Ishikawa (cell line): ENCODE measurements at regions not wholly inside any gene's neighbourhood (a gene's known extent, or its start where the extent isn't known, plus 50 kb on each side); places are given as distances from the start of the nearest gene placed in this dataset.

Source experiments
- CEBPB ChIP-seq: IDR thresholded peaks from 2 replicates; pipeline ENCODE4 v1.6.1; 2012
- EGR1 ChIP-seq: IDR thresholded peaks from 2 replicates; pipeline ENCODE4 v1.6.1; 2012
- EP300 ChIP-seq: IDR thresholded peaks from 2 replicates; pipeline ENCODE4 v1.6.1; 2012; ENCODE audit warnings: borderline replicate concordance
- FOXM1 ChIP-seq: IDR thresholded peaks from 2 replicates; pipeline ENCODE4 v1.6.1; 2012; ENCODE audit warnings: low read depth, borderline replicate concordance
- RAD21 ChIP-seq: IDR thresholded peaks from 2 replicates; pipeline ENCODE4 v1.6.1; 2012; ENCODE audit warnings: low read depth
- TAF1 ChIP-seq: IDR thresholded peaks from 2 replicates; pipeline ENCODE4 v1.6.1; 2012; ENCODE audit warnings: low read depth, mild to moderate bottlenecking
- TEAD4 ChIP-seq: IDR thresholded peaks from 2 replicates; pipeline ENCODE4 v1.6.1; 2012
- YY1 ChIP-seq: IDR thresholded peaks from 2 replicates; pipeline ENCODE4 v1.6.1; 2012; ENCODE audit warnings: low read depth
- TF ChIP-seq, protein P1 (sequence below): IDR thresholded peaks from 2 replicates; pipeline ENCODE4 v1.6.1; 2012; ENCODE audit warnings: low read depth, mild to moderate bottlenecking
- TF ChIP-seq, protein P2 (sequence below): IDR thresholded peaks from 2 replicates; pipeline ENCODE4 v1.6.1; 2012
- TF ChIP-seq, protein P3 (sequence below): IDR thresholded peaks from 2 replicates; pipeline ENCODE4 v1.6.1; 2012

DNA sequence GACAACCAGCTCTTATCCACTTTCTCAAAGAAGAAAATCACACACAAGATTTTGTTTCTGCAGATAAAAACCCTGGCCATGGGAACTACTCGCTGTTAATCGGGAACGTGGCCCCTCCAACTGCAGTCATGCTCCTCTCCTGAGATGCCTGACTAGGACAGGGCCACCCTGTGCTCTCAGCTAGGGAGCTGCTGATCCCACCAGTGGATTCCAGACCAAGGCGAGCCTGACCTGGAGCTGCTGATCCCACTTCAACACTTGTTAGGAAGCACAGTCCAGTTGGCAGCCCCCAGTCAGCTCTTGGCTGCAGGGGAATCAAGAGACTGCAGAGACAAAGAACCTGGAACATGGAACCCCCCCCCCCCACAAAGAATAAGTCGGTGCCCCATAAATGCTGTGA lies 474.3 kb upstream of the MGMT start:
- TF ChIP-seq, protein P1, sequence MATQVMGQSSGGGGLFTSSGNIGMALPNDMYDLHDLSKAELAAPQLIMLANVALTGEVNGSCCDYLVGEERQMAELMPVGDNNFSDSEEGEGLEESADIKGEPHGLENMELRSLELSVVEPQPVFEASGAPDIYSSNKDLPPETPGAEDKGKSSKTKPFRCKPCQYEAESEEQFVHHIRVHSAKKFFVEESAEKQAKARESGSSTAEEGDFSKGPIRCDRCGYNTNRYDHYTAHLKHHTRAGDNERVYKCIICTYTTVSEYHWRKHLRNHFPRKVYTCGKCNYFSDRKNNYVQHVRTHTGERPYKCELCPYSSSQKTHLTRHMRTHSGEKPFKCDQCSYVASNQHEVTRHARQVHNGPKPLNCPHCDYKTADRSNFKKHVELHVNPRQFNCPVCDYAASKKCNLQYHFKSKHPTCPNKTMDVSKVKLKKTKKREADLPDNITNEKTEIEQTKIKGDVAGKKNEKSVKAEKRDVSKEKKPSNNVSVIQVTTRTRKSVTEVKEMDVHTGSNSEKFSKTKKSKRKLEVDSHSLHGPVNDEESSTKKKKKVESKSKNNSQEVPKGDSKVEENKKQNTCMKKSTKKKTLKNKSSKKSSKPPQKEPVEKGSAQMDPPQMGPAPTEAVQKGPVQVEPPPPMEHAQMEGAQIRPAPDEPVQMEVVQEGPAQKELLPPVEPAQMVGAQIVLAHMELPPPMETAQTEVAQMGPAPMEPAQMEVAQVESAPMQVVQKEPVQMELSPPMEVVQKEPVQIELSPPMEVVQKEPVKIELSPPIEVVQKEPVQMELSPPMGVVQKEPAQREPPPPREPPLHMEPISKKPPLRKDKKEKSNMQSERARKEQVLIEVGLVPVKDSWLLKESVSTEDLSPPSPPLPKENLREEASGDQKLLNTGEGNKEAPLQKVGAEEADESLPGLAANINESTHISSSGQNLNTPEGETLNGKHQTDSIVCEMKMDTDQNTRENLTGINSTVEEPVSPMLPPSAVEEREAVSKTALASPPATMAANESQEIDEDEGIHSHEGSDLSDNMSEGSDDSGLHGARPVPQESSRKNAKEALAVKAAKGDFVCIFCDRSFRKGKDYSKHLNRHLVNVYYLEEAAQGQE: no peak
- TF ChIP-seq EGR1 (no peak), CEBPB (no peak), FOXM1 (no peak), TAF1 (no peak), RAD21 (no peak), YY1 (no peak), TEAD4 (no peak), EP300 (no peak)
- TF ChIP-seq, protein P2, sequence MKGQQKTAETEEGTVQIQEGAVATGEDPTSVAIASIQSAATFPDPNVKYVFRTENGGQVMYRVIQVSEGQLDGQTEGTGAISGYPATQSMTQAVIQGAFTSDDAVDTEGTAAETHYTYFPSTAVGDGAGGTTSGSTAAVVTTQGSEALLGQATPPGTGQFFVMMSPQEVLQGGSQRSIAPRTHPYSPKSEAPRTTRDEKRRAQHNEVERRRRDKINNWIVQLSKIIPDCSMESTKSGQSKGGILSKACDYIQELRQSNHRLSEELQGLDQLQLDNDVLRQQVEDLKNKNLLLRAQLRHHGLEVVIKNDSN: no peak
- TF ChIP-seq, protein P3, sequence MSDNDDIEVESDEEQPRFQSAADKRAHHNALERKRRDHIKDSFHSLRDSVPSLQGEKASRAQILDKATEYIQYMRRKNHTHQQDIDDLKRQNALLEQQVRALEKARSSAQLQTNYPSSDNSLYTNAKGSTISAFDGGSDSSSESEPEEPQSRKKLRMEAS: no peak
